ENCODE measurements at regions not wholly inside any gene's neighbourhood (a gene's known extent, or its start where the extent isn't known, plus 50 kb on each side); places are given as distances from the start of the nearest gene placed in this dataset.

DNA sequence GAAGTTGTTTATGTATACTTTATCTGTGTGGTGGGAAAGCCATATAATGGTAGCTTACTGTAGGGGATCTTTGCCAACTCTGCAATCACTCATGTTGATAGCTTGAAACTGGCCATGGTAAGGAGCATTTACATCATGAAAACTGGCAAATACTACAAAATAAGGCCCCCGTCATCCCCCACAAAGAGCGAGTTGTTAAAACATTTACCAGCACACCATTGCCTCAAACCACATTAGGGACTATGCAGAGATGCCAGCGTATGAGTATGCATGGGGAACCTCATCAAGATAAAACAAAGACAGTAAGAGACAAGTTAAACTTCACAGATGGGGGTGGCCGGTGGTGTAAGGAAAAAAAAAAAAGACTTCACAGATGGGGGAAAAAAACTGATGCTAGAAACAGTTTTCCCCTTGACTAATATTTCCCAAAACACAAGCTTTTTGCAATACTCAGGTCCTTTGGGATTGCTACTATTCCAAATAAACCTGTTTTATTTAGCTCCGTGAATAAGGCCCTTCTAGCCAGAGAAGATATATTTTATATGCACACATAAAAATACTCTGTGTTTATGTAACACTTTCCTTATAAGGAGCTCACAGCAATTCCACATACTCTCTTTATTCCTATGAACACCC, 70.6 kb upstream of the SERP2 start:
- TF ChIP-seq, protein P1, sequence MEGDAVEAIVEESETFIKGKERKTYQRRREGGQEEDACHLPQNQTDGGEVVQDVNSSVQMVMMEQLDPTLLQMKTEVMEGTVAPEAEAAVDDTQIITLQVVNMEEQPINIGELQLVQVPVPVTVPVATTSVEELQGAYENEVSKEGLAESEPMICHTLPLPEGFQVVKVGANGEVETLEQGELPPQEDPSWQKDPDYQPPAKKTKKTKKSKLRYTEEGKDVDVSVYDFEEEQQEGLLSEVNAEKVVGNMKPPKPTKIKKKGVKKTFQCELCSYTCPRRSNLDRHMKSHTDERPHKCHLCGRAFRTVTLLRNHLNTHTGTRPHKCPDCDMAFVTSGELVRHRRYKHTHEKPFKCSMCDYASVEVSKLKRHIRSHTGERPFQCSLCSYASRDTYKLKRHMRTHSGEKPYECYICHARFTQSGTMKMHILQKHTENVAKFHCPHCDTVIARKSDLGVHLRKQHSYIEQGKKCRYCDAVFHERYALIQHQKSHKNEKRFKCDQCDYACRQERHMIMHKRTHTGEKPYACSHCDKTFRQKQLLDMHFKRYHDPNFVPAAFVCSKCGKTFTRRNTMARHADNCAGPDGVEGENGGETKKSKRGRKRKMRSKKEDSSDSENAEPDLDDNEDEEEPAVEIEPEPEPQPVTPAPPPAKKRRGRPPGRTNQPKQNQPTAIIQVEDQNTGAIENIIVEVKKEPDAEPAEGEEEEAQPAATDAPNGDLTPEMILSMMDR (IDR thresholded peaks at IDR 0.05; ENCODE audit: low read depth, low read length), result no peak
- Histone ChIP-seq H3K36me3 (no peaks in the 10 kb centered on the region), H3K4me3 (ENCODE audit: low read depth, low read length) (no peak overlapping the region), H3K27ac (no peak overlapping the region), H3K27me3 (ENCODE audit: insufficient read depth, low read depth, severe bottlenecking) (no peaks in the 10 kb centered on the region), H3K9me3 (ENCODE audit: severe bottlenecking) (no peaks in the 10 kb centered on the region)
- DNase-seq, result no peak

DNA sequence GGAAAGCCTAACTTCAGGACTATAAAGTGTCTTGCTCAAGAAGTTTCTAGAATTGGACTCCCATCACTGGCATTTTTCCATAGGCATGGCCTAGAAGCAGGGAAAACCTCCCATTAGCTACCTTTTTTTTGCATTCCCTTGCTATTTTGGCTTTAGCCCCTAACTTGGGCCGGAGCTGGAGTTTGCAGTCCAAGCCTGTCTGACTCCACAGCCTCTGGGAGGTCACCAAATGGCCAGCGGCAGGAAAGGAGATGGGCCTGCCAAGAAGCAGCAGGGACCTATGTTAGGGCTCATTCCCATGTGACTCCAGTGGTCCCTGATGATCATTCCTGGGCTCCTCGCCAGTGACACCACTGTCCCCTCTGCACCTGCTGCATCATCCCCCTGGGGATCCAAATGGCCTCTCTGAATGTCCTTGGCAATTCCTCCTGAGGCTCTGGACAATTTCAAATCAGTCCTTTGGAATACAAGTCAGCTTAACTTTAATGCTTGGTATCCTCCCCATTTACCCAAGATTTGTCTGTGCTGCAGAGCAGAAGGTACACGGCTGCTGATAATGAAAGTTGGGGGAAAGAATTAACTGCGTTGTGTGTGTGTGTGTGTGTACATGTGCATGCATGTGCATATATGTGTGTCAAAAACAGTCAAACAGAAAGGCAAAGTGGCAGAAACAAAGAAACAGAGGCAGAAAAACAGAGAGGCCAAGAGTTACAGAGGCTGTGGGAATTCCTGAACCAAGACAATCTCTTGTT, 69.8 kb upstream of the SERP2 start:
- H3K9me3 ChIP-seq (ENCODE audit: severe bottlenecking), result no peaks in the 10 kb centered on the region
- H3K27me3 ChIP-seq (ENCODE audit: insufficient read depth, low read depth, severe bottlenecking), result no peaks in the 10 kb centered on the region
- no peak overlapping the region for H3K4me3 ChIP-seq (ENCODE audit: low read depth, low read length)
- no peak overlapping the region for H3K27ac ChIP-seq
- TF ChIP-seq, protein P1 (IDR thresholded peaks at IDR 0.05; ENCODE audit: low read depth, low read length), result no peak
- no peaks in the 10 kb centered on the region for H3K36me3 ChIP-seq
- no peak for DNase-seq

DNA sequence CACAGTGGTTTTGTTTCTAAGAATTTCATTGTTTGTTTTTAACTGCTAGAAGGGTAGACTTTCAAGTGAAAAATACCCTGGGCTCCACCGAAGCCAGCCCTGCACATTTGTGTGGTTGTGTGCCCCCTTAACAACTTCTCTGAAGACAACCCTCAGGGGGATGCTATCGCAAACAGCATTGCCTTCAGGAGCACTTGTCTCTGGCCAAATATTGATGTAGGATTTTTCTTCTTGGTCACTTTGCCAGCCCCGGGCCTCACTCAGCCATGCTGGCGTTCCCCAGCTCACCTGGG, 69.2 kb upstream of the SERP2 start:
- DNase-seq, result no peak
- TF ChIP-seq, protein P1 (IDR thresholded peaks at IDR 0.05; ENCODE audit: low read depth, low read length), result no peak
- H3K4me3 ChIP-seq (ENCODE audit: low read depth, low read length), result no peak overlapping the region
- H3K27ac ChIP-seq, result no peak overlapping the region
- H3K36me3 ChIP-seq, result no peaks in the 10 kb centered on the region
- H3K9me3 ChIP-seq (ENCODE audit: severe bottlenecking), result no peaks in the 10 kb centered on the region
- no peaks in the 10 kb centered on the region for H3K27me3 ChIP-seq (ENCODE audit: insufficient read depth, low read depth, severe bottlenecking)

DNA sequence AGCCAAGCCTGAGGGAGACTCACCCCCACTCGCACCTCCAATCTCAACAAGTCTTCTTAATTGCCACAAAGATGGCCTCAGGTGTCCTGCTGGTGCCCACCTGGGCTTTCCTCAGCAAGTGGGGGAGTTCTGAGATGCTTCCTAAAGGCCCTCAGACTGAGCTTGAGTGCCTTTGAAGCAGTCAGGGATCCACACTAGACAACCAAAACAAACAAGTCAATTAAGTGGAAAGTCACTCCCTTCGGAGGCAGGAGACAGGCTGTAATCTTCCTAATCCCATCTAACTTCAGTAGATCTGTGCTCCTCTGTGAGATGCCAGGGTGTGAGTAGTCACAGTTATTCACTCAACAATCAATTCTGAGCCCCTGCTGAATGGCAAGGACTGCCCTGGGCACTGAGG, 68.3 kb upstream of the SERP2 start:
- Histone ChIP-seq H3K9me3 (ENCODE audit: severe bottlenecking) (no peaks in the 10 kb centered on the region), H3K27ac (no peak overlapping the region), H3K36me3 (no peaks in the 10 kb centered on the region), H3K27me3 (ENCODE audit: insufficient read depth, low read depth, severe bottlenecking) (no peaks in the 10 kb centered on the region), H3K4me3 (ENCODE audit: low read depth, low read length) (no peak overlapping the region)
- TF ChIP-seq, protein P1 (IDR thresholded peaks at IDR 0.05; ENCODE audit: low read depth, low read length), result no peak
- no peak for DNase-seq

DNA sequence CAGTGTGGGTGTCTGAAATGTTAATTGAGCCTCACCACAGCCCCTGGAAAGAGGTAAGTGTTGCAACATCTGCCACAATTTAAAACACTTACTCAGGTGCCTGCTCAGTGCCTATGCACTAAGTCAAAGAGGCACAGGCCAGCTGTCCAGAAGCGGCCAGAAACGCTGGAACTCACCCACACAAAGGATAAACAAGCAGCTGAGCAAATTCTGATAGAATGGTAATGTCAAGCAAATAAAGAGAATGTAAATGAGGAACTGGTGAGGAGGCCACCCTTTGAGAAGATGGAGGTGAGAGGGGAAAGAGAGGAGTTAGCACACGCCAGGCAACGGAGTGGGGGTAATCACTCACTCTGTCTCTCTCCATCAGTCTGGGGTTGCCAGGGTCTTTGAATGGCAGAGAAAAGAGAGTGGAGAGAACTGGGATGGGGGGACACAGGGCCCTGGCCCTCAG, 67.7 kb upstream of the SERP2 start:
- DNase-seq, result no peak
- TF ChIP-seq, protein P1 (IDR thresholded peaks at IDR 0.05; ENCODE audit: low read depth, low read length), result no peak
- Histone ChIP-seq H3K36me3 (no peaks in the 10 kb centered on the region), H3K27me3 (ENCODE audit: insufficient read depth, low read depth, severe bottlenecking) (no peaks in the 10 kb centered on the region), H3K27ac (no peak overlapping the region), H3K4me3 (ENCODE audit: low read depth, low read length) (no peak overlapping the region), H3K9me3 (ENCODE audit: severe bottlenecking) (no peaks in the 10 kb centered on the region)

Measured in WERI-Rb-1 (cell line).